Dendritic cell treated with granulocyte-macrophage colony-stimulating factor and Interleukin-4, amounts not matched to agents 40 ng/mL and 50 ng/mL, for 4 days (primary cell): ENCODE measurements at regions not wholly inside any gene's neighbourhood (a gene's known extent, or its start where the extent isn't known, plus 50 kb on each side); places are given as distances from the start of the nearest gene placed in this dataset.

Experiments
- H3K27ac Mint-ChIP-seq: one replicate; pipeline ENCODE4 v1.8.0; 2022; ENCODE audit warnings: mild to moderate bottlenecking, mixed read lengths
- H3K27me3 Mint-ChIP-seq: one replicate; pipeline ENCODE4 v1.8.0; 2022; ENCODE audit warnings: mild to moderate bottlenecking, mixed read lengths
- H3K36me3 Mint-ChIP-seq: one replicate; pipeline ENCODE4 v1.8.0; 2022; ENCODE audit warnings: low read depth, mixed read lengths
- H3K4me1 Mint-ChIP-seq: one replicate; pipeline ENCODE4 v1.8.0; 2022; ENCODE audit warnings: low read depth, mixed read lengths
- H3K4me3 Mint-ChIP-seq: one replicate; pipeline ENCODE4 v1.8.0; 2022; ENCODE audit warnings: mild to moderate bottlenecking, moderate library complexity, mixed read lengths
- H3K9me3 Mint-ChIP-seq: one replicate; pipeline ENCODE4 v1.8.0; 2022; ENCODE audit warnings: mixed read lengths
- intact Hi-C: fragments of 100-400 bp; cut with micrococcal nuclease; formaldehyde crosslinking; loops from one replicate; pipeline ENCODE4 v1.15.0; 2022

DNA sequence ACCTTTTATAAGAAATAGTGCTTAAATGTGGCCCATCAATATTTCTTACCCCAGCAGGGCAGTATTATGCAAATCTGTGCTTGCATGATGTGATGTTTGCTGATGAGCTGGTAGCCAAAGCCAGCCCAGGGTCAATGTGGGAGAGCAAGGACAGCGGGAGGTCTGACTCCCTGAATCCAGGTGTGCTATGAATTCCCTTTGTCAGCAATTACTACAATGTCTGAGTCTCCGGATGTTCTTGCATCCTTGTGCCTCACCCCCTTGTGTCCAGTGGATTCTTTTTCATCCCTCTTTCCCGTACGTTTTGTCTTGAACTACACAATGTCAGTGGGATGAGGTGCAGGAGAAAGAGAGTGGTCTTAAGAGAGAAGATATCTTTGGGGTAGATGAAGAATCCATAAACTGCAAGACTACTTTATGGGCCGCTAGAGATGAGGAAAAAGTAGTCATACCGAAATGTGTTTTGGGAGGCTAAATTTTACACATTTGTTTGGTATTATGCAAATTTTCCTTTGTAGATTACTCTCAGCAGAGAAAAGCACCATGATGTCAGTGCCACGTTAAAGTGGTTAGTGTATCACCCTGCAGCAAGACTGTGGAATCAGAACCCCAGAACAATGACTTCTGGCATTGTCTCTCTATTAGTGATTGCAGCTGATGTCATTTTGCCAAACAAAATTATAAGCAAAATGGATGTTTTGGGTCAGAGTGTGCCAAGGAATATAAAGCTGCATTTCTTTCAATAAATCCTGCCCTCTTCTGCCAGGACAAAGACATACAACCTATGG lies 53.5 kb upstream of the TSHZ3 start:
- H3K4me3 Mint-ChIP-seq, result no peak overlapping the region
- no peaks in the 10 kb centered on the region for H3K36me3 Mint-ChIP-seq
- intact Hi-C loops, result no loop called here
- H3K27me3 Mint-ChIP-seq, result no peaks in the 10 kb centered on the region
- H3K4me1 Mint-ChIP-seq, result no peaks in the 10 kb centered on the region
- no peak overlapping the region for H3K27ac Mint-ChIP-seq
- H3K9me3 Mint-ChIP-seq, result no peaks in the 10 kb centered on the region

DNA sequence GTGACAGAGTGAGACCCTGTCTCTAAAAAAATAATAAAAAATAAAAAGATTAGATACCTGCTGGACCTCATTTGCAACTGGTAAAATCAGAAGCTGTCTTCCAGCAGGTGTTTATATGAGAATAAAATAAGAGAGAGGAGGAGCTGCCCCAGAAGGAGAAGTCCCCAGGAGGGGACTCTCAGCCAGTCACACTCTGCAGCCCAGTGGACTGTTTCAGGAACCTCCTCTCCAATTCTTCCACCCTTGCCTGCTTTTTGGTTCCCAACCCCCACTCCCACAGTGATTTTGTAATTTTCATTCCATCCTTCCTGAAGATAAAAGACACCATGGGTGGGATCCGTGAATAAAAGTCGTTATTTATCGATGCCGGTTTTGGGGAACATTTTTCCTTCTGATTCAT lies 56.9 kb upstream of the TSHZ3 start:
- Mint-ChIP-seq H3K27ac (no peak overlapping the region), H3K9me3 (no peaks in the 10 kb centered on the region), H3K36me3 (no peaks in the 10 kb centered on the region), H3K4me1 (peaks cover 14% of the 10 kb centered on the region), H3K27me3 (no peaks in the 10 kb centered on the region), H3K4me3 (no peak overlapping the region)
- intact Hi-C loops, result no loop called here

DNA sequence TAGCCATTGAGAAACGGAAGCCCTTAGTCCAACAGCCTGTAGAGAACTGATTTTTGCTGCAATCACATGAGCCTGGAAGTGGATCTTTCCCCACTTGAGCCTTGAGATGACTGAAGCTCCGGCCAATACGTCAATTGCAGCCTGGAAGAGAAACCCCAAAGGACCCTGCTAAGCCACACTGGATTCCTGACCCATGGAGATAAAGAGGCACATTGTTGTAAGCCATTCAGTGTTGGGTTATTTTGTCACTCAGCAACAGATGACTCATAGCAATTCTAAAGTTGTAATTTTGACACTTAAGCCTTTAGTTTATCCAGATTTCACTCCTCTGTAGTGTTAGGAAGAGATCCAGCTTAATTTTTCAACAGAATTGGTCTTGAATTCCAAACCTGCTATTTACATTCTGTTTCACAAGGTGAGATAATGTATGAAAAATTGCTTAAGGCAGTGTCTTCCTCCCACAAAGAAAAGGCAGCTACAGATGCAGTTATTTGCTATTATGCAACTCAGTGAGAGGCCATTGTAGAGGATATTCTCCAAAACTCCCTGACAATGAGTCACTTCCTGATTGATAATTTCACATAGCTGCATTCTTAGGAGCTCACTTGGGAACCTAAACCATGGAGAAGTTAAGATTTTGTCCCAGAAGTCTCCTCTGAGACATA lies 59.4 kb upstream of the TSHZ3 start:
- Mint-ChIP-seq H3K9me3 (no peaks in the 10 kb centered on the region), H3K27me3 (no peaks in the 10 kb centered on the region), H3K4me3 (no peak overlapping the region), H3K36me3 (no peaks in the 10 kb centered on the region), H3K4me1 (peaks cover 14% of the 10 kb centered on the region), H3K27ac (no peak overlapping the region)
- intact Hi-C loops, result no loop called here

DNA sequence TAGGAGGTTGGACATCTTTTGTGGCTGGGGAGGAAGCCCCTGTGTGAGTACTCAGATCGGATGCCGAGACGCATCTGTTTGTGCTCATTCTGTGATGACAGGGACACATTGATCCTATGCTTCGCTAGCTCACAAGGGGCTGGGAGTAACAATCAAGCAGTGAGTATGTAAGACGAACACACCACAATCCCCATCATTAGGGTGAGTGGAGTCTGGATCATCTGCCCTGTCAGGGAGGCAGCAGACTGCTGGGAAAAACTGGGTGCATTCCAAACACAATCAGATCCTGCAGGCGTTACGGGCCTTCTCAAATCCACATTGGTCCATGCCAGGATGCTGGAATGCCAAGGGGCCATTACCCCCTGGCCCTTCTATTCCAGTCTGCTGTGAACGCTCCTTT lies 64.1 kb upstream of the TSHZ3 start:
- H3K4me3 Mint-ChIP-seq, result no peak overlapping the region
- H3K4me1 Mint-ChIP-seq, result peaks cover 10% of the 10 kb centered on the region
- no peaks in the 10 kb centered on the region for H3K9me3 Mint-ChIP-seq
- intact Hi-C loops, result no loop called here
- peaks cover 7% of the 10 kb centered on the region for H3K27me3 Mint-ChIP-seq
- H3K36me3 Mint-ChIP-seq, result no peaks in the 10 kb centered on the region
- no peak overlapping the region for H3K27ac Mint-ChIP-seq

DNA sequence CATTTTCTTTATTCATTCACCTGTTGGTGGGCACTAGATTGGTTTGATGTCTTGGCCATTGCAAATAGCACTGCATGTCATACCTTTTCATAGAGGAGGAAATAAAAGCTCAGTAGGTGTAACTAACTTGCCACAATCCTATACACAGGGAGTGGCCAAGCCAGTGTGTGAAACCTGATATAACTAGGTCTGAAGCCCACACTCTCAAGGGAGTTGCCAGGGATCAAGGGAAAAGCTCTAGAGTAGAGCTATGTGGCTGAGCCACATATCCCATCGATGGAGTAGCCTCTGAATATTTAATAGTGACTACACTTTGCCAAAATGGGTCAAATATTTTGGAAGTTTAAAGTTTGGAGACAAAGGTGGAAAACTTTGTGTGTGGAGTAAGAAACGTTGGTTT lies 66.1 kb upstream of the TSHZ3 start:
- Mint-ChIP-seq H3K4me1 (no peaks in the 10 kb centered on the region), H3K36me3 (no peaks in the 10 kb centered on the region), H3K27me3 (peaks cover 9% of the 10 kb centered on the region), H3K9me3 (no peaks in the 10 kb centered on the region), H3K27ac (no peak overlapping the region), H3K4me3 (no peak overlapping the region)
- intact Hi-C loops, result no loop called here

DNA sequence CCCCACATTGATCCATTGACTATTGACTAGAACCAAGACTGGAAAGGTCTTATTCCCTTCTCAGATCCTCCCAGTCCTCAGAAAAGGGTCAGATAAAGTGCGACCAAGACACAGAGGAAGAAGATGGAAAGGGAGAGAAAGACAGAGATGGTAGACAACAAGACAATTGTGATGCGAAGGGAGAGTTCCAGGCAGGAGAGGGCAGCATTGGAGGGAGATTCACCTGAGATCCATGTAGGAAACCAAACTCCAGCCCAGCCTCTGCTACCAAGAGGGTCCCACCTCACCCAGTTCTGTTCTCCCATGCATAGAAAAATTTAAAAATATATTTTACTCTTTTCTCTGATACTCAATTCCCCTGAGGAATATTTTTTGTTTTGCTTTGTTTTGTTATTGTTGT lies 67.3 kb upstream of the TSHZ3 start:
- Mint-ChIP-seq H3K36me3 (no peaks in the 10 kb centered on the region), H3K4me1 (no peaks in the 10 kb centered on the region), H3K27ac (no peak overlapping the region), H3K9me3 (no peaks in the 10 kb centered on the region), H3K4me3 (no peak overlapping the region), H3K27me3 (peaks cover 9% of the 10 kb centered on the region)
- intact Hi-C loops, result no loop called here

DNA sequence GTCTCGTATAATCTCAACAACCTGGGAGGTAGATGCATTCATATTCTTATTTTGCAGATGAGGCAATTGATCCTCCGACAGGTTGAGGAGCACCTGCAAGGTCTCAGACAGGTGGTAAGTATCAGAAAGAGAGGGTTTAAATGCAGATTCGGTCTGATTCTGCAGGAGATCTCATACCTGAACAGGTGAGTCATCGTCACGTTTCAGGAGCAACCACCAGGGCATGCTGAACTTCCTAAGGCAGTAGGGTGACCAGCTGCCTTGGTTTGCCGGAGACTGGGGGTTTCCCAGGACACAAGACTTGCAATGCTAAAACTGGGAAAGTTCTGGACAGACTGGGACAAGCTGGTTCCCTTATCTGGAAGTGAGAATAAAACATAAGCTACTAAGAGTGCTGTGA lies 68.8 kb upstream of the TSHZ3 start:
- H3K36me3 Mint-ChIP-seq, result no peaks in the 10 kb centered on the region
- H3K4me3 Mint-ChIP-seq, result no peak overlapping the region
- intact Hi-C loops, result no loop called here
- H3K27ac Mint-ChIP-seq, result no peak overlapping the region
- no peaks in the 10 kb centered on the region for H3K9me3 Mint-ChIP-seq
- no peaks in the 10 kb centered on the region for H3K4me1 Mint-ChIP-seq
- H3K27me3 Mint-ChIP-seq, result peaks cover 14% of the 10 kb centered on the region

DNA sequence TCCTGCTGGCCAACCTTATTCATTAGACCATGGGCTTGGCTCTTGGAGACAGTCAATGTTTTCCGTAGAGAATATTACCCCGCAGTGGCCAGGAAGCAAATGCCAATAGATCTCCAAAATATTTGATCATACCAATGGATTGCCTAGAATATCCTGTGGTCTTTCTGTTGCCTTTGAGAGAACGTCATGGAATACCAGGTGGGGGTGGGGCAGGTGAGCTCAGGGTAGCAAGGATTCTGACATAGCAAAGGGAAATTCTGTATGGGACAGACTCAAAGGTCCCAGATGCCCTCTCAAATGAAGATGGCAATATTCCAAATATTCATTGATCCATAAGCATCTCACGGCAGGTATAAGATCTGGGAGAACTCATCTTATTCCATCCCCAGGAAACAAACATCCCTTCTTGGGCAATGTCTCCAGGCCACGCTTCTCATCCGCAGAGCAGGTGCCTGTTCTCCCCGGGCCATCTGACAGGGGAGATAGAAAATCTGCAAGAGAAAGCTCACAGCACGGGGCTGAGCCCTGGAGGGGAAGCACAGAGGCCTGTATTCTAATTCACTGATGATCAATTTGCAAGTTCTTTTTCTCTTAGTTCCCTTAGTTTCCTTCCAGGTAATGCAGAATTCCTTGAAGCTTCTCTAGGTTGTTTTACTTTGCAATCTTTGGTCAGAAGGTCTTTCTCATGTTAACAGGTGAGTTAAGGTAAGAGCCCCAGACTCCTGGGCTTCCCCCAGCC lies 69.6 kb upstream of the TSHZ3 start:
- no peaks in the 10 kb centered on the region for H3K9me3 Mint-ChIP-seq
- H3K27ac Mint-ChIP-seq, result no peak overlapping the region
- intact Hi-C loops, result no loop called here
- no peaks in the 10 kb centered on the region for H3K36me3 Mint-ChIP-seq
- H3K27me3 Mint-ChIP-seq, result peaks cover 17% of the 10 kb centered on the region
- H3K4me1 Mint-ChIP-seq, result no peaks in the 10 kb centered on the region
- no peak overlapping the region for H3K4me3 Mint-ChIP-seq

DNA sequence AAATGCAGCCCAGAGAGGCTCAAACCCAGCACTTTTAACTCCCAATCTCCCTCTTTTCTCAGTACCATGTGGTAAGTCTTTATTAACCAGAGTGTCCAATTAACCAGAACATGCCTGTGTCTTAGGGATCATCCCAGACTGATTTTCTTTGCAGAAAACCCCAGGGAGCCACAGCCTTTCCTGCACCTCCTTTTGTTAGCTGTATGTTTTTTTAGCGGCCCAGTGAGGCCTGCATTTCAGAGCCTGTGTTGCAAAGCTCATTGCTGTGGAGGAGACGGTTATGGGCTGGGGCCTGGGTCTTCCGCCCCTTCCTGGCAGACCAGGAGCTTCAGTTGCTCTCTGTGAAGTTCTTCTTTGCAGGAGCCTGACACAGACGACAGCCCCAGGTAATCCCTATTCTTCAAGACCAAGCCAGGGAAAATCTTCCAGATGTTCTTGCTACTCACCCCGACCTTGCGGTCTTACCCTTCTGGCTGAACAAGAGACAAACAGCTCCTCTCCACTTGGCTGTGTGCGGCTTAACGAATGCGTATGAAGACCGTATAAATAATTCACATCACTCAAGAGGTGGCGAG lies 70.7 kb upstream of the TSHZ3 start:
- Mint-ChIP-seq H3K27ac (no peak overlapping the region), H3K4me3 (no peak overlapping the region), H3K9me3 (no peaks in the 10 kb centered on the region), H3K4me1 (no peaks in the 10 kb centered on the region), H3K36me3 (no peaks in the 10 kb centered on the region), H3K27me3 (peaks cover 18% of the 10 kb centered on the region)
- intact Hi-C loops, result no loop called here

DNA sequence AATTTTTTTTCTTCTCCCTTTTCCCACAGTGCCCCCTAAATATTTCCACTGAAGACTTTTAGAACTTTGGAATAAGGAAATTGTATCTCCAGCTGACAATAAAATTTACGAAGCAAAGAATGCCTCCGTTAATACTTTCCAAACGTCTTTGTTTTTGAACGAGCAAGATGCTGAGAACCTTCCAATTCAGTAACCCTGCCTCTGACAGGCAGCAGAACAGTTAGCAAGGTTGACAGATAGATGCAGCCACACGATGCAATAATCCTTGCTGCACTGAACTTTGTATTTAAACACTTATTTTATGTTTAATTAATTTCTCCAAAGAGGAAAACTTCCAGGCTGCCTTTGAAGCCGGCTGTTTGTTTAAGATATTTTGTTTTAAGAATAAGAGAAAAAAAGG lies 71.8 kb upstream of the TSHZ3 start:
- intact Hi-C loops, result no loop called here
- no peaks in the 10 kb centered on the region for H3K36me3 Mint-ChIP-seq
- H3K9me3 Mint-ChIP-seq, result no peaks in the 10 kb centered on the region
- H3K4me3 Mint-ChIP-seq, result no peak overlapping the region
- no peak overlapping the region for H3K27ac Mint-ChIP-seq
- H3K27me3 Mint-ChIP-seq, result peaks cover 15% of the 10 kb centered on the region
- H3K4me1 Mint-ChIP-seq, result no peaks in the 10 kb centered on the region

DNA sequence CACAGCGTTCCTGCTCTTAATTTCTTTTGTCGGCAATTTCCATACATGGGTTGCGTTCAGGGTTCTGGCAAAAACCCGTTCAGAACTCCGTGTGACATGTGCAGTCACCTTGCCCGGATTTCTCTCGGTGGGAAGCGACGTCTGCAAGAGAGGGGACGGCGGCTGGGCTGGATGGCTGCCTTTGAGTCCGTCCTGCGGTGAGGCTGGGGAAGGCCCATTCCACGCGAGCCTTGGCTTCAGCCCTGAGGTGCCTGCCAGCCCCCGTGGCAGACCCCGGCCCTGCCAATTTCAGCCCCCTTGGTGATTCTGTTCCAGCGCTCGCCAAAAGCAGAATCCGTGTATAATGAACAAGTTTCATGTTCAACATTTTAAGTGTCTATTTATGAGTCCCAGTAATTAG lies 72.6 kb upstream of the TSHZ3 start:
- Mint-ChIP-seq H3K4me1 (no peaks in the 10 kb centered on the region), H3K36me3 (no peaks in the 10 kb centered on the region), H3K27ac (no peak overlapping the region), H3K27me3 (peaks cover 15% of the 10 kb centered on the region), H3K4me3 (no peak overlapping the region), H3K9me3 (no peaks in the 10 kb centered on the region)
- intact Hi-C loops, result no loop called here

DNA sequence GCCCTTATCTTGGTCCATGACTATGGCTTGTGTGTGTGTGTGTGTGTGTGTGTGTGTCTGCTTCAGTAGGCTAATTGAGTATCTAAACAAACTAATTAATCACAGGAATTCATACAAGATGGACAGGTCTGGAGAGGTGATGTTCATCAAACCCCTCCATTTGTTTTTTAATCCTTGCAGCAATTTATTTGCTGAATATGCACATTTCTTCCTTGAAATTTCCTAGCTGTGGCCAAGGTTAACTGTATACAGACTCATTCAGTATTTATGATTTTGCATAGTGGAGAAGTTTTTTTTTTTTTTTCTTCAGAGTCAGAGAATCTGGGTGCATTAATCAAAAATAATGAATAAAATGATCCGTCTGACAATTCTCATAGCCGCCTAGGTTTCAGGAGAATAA lies 74.7 kb upstream of the TSHZ3 start:
- Mint-ChIP-seq H3K9me3 (no peaks in the 10 kb centered on the region), H3K27me3 (peaks cover 13% of the 10 kb centered on the region), H3K4me3 (no peak overlapping the region), H3K4me1 (no peaks in the 10 kb centered on the region), H3K36me3 (no peaks in the 10 kb centered on the region), H3K27ac (no peak overlapping the region)
- intact Hi-C loops, result no loop called here

DNA sequence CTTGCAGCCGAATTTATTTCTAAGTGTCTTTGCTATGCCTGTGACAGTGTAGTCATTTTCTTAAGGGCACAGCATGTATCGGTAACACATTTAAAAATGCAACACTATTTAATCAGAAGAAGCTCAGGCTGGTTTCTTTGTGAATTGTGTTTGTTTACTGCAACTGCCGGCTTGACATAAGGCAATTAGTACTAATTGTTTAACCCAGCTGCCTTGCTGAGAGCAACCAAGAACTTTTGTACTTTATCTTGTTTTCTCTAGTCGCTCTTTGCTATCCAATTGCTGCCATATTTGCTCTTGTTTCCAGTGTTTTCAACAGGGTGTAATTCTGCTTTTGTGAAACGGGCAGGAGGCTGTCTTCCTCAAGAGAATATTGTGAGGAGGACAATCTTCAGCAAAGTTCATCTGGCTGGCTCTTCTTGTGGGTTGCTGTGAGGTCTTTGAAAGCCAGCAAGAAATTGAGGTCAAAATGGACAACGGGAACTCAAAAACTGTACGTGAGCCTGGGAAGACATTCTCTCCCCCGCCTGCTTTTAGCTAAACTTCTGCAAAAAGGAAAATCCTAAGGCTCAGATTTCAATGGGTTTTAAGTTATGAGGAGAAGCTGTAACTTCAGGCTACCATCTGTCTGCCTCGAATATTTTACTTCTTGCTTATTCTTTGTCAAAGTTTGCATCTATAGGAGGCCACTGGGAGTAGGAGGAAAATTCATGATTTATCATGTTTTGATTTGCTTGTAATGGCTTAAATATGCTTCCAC lies 75.8 kb upstream of the TSHZ3 start:
- peaks cover 12% of the 10 kb centered on the region for H3K27me3 Mint-ChIP-seq
- H3K27ac Mint-ChIP-seq, result no peak overlapping the region
- no peaks in the 10 kb centered on the region for H3K9me3 Mint-ChIP-seq
- H3K4me1 Mint-ChIP-seq, result no peaks in the 10 kb centered on the region
- intact Hi-C loops, result no loop called here
- no peak overlapping the region for H3K4me3 Mint-ChIP-seq
- no peaks in the 10 kb centered on the region for H3K36me3 Mint-ChIP-seq

DNA sequence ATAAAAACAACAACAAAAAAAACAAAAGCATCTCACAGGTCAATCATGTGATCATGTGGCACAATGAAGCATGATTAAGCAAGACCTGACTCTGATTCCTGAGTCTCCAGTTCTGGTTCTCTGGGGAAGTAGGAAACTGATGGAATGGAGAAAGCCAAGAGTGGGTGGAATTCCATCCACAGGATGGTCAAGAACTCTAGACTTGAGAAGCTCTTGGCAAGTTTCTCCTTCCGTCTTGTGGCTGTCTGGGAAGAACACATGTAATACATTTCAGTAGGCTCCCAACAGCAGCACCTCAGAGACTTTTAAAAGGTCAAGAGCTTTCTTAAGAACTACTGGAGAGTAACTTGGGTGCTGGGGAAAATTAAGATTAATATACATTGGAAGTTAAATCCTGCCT lies 78.6 kb upstream of the TSHZ3 start:
- no peaks in the 10 kb centered on the region for H3K9me3 Mint-ChIP-seq
- no peak overlapping the region for H3K4me3 Mint-ChIP-seq
- H3K4me1 Mint-ChIP-seq, result no peaks in the 10 kb centered on the region
- H3K27ac Mint-ChIP-seq, result no peak overlapping the region
- intact Hi-C loops, result no loop called here
- H3K27me3 Mint-ChIP-seq, result peaks cover 6% of the 10 kb centered on the region
- H3K36me3 Mint-ChIP-seq, result no peaks in the 10 kb centered on the region
